ENCODE measurements at regions not wholly inside any gene's neighbourhood (a gene's known extent, or its start where the extent isn't known, plus 50 kb on each side); places are given as distances from the start of the nearest gene placed in this dataset.

DNA sequence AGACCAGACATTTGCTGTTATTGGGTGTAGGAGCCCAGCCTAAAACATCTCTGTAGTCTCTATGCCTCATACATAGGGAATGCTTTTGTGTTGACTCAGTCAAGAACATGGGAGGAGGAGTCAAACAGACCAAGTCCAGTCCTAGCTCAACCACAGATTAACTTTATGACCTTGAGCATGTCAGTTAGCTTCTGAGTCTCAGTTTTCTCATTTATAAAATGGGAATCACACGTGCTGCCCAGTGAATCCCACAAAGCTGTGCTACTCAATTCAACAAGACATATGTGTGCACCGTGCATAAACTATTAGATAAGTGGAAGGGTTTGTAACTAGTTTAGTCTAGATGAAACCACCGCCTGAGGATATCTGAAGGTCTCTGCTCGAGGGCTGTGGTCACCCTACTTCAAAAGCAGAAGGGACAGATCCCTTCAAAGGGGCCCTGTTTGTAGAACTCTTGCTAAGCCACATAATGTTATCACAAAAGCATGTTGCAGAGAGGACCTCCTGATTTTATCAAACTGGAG, 109.5 kb upstream of the NFIA start:
- TF ChIP-seq, protein P1, sequence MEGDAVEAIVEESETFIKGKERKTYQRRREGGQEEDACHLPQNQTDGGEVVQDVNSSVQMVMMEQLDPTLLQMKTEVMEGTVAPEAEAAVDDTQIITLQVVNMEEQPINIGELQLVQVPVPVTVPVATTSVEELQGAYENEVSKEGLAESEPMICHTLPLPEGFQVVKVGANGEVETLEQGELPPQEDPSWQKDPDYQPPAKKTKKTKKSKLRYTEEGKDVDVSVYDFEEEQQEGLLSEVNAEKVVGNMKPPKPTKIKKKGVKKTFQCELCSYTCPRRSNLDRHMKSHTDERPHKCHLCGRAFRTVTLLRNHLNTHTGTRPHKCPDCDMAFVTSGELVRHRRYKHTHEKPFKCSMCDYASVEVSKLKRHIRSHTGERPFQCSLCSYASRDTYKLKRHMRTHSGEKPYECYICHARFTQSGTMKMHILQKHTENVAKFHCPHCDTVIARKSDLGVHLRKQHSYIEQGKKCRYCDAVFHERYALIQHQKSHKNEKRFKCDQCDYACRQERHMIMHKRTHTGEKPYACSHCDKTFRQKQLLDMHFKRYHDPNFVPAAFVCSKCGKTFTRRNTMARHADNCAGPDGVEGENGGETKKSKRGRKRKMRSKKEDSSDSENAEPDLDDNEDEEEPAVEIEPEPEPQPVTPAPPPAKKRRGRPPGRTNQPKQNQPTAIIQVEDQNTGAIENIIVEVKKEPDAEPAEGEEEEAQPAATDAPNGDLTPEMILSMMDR (IDR thresholded peaks at IDR 0.05): no peak
- TF ChIP-seq POLR2A (IDR thresholded peaks at IDR 0.05): no peak
